Duodenal mucosa (tissue), 2 donors: ENCODE measurements at regions not wholly inside any gene's neighbourhood (a gene's known extent, or its start where the extent isn't known, plus 50 kb on each side); places are given as distances from the start of the nearest gene placed in this dataset.

Experiments used
- H3K27ac ChIP-seq: one replicate; pipeline ENCODE4 v1.7.0; 2013; ENCODE audit warnings: low read depth, low read length
- H3K27me3 ChIP-seq, 2 donors: one replicate each; pipeline ENCODE4 v1.7.0; 2013; ENCODE audit warnings: low read length in 2 of 2, control low read depth in 1 of 2; ENCODE audit not compliant: insufficient read depth in 2 of 2, control insufficient read depth in 1 of 2
- H3K36me3 ChIP-seq, 2 donors: one replicate each; pipeline ENCODE4 v1.7.0; 2013; ENCODE audit warnings: low read length in 2 of 2, control low read depth in 1 of 2; ENCODE audit not compliant: insufficient read depth in 2 of 2, control insufficient read depth in 1 of 2
- H3K4me1 ChIP-seq, 2 donors: one replicate each; pipeline ENCODE4 v1.7.0; 2013; ENCODE audit warnings: low read length in 2 of 2, control low read depth in 1 of 2; ENCODE audit not compliant: insufficient read depth in 2 of 2, control insufficient read depth in 1 of 2
- H3K4me3 ChIP-seq, 2 donors: one replicate each; pipeline ENCODE4 v1.7.0; 2013; ENCODE audit warnings: low read length in 2 of 2, low read depth in 1 of 2
- H3K9ac ChIP-seq, 2 donors: one replicate each; pipeline ENCODE4 v1.7.0; 2013; ENCODE audit warnings: low read length in 2 of 2, low read depth in 1 of 2
- H3K9me3 ChIP-seq, 2 donors: one replicate each; pipeline ENCODE4 v1.7.0; 2013; ENCODE audit warnings: low read length in 2 of 2, control low read depth in 1 of 2; ENCODE audit not compliant: control insufficient read depth in 1 of 2

GRCh38 chrX:40207626-40208025, 109.9 kb upstream of the BCOR start:
- Histone ChIP-seq H3K27me3 (no peaks in the 10 kb centered on the region), H3K9me3 (no peaks in the 10 kb centered on the region), H3K9ac (no peak overlapping the region), H3K36me3 (no peaks in the 10 kb centered on the region), H3K27ac (no peak overlapping the region), H3K4me3 (no peak overlapping the region), H3K4me1 (no peaks in the 10 kb centered on the region)

DNA sequence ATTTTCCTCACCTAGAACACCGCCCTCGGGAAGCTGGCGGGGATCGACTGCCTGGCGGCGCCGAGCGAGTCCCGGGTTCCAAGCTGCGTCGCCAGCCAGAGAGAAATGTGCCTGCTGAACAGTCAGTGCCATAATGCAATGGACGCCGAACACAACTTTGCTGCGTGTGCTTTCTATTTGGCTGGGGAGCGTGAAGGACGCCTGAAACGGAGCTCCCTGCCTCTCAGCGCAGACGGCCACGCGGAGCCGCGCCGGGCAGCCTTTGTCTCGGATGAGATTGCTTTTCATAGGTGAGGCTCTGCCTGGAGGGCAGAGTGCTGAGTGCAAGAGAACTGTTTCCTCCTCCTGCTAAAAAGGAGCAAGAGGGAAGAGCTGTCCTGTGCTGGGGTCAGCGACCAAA, 107.7 kb upstream of the BCOR start:
- Histone ChIP-seq H3K4me1 (no peaks in the 10 kb centered on the region), H3K36me3 (no peaks in the 10 kb centered on the region), H3K9me3 (no peaks in the 10 kb centered on the region), H3K9ac (no peak overlapping the region), H3K27ac (no peak overlapping the region), H3K27me3 (no peaks in the 10 kb centered on the region), H3K4me3 (no peak overlapping the region)

- H3K27ac ChIP-seq: no peak overlapping the region
These were observed 104.7 kb upstream of the BCOR start for GRCh38 chrX:40202456-40202855.

GRCh38 chrX:40201329-40201885, 103.6 kb upstream of the BCOR start:
- Histone ChIP-seq H3K27ac (no peak overlapping the region), H3K9me3 (no peaks in the 10 kb centered on the region), H3K9ac (no peak overlapping the region), H3K36me3 (no peaks in the 10 kb centered on the region), H3K4me3 (no peak overlapping the region), H3K27me3 (no peaks in the 10 kb centered on the region), H3K4me1 (no peaks in the 10 kb centered on the region)

More at GRCh38 chrX:40202456-40202855, 104.7 kb upstream of the BCOR start:
- Histone ChIP-seq H3K4me3 (no peak overlapping the region), H3K4me1 (no peaks in the 10 kb centered on the region), H3K27me3 (no peaks in the 10 kb centered on the region), H3K9ac (no peak overlapping the region), H3K36me3 (no peaks in the 10 kb centered on the region), H3K9me3 (no peaks in the 10 kb centered on the region)

DNA sequence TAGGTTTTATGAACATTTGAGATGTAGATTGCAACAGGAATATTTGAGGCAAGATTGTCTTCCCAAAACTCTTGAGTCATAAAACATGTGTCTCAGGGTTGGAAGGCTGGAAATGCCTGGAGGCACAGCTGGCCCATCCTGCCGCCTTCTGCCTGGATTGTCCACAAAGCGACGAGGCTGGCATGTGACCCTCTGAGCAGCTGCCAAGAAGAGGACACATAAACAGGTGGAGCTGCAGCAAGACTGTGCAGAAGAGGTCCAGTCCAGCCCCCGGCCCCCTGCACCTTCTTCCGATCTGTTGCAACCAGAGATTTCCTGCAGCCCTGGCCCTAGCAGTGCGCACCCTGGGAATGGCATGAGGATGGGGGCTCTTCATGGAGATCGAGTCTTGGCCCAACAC, 101.9 kb upstream of the BCOR start:
- no peaks in the 10 kb centered on the region for H3K4me1 ChIP-seq
- no peak overlapping the region for H3K9ac ChIP-seq
- no peaks in the 10 kb centered on the region for H3K27me3 ChIP-seq
- H3K4me3 ChIP-seq: no peak overlapping the region
- H3K36me3 ChIP-seq: no peaks in the 10 kb centered on the region
- no peak overlapping the region for H3K27ac ChIP-seq
- H3K9me3 ChIP-seq: no peaks in the 10 kb centered on the region

DNA sequence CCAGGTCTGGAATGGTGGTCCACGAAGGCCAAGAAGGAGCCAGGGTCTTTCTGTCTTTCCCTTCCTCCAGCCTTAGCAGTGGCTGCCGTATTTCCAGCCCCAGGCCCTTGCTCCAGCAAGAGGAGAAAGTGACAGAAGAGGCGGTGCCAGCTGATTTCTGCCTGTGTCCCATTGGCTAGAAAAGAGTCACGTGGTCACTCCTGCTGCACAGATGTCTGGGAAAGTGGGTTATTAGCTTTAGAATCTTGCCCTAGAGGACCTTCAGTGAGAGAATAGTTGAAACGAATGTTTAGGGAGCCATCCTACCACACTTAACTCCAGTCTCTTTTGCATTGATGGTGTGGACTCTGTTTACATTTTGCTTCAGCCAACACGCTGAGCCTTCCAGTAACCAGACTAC, 99.3 kb upstream of the BCOR start:
- H3K4me3 ChIP-seq: no peak overlapping the region
- H3K27ac ChIP-seq: no peak overlapping the region
- H3K9ac ChIP-seq: no peak overlapping the region
- H3K9me3 ChIP-seq: no peaks in the 10 kb centered on the region
- no peaks in the 10 kb centered on the region for H3K27me3 ChIP-seq
- H3K4me1 ChIP-seq: no peaks in the 10 kb centered on the region
- no peaks in the 10 kb centered on the region for H3K36me3 ChIP-seq

GRCh38 chrX:40195368-40195767, 97.6 kb upstream of the BCOR start:
- H3K4me3 ChIP-seq: no peak overlapping the region
- H3K27me3 ChIP-seq: no peaks in the 10 kb centered on the region
- no peak overlapping the region for H3K27ac ChIP-seq
- H3K9ac ChIP-seq: no peak overlapping the region
- no peaks in the 10 kb centered on the region for H3K9me3 ChIP-seq
- no peaks in the 10 kb centered on the region for H3K36me3 ChIP-seq
- no peaks in the 10 kb centered on the region for H3K4me1 ChIP-seq

- Histone ChIP-seq H3K27me3 (no peaks in the 10 kb centered on the region), H3K27ac (no peak overlapping the region), H3K9me3 (no peaks in the 10 kb centered on the region), H3K4me3 (no peak overlapping the region), H3K4me1 (no peaks in the 10 kb centered on the region), H3K9ac (no peak overlapping the region), H3K36me3 (no peaks in the 10 kb centered on the region)
These were observed 94.4 kb upstream of the BCOR start for GRCh38 chrX:40192196-40192595.

GRCh38 chrX:40189637-40190036, 91.9 kb upstream of the BCOR start:
- Histone ChIP-seq H3K4me3 (no peak overlapping the region), H3K27me3 (no peaks in the 10 kb centered on the region), H3K27ac (no peak overlapping the region), H3K9me3 (peaks cover 0 to 7% of the 10 kb centered on the region in 2 donors), H3K9ac (no peak overlapping the region), H3K4me1 (no peaks in the 10 kb centered on the region), H3K36me3 (no peaks in the 10 kb centered on the region)

DNA sequence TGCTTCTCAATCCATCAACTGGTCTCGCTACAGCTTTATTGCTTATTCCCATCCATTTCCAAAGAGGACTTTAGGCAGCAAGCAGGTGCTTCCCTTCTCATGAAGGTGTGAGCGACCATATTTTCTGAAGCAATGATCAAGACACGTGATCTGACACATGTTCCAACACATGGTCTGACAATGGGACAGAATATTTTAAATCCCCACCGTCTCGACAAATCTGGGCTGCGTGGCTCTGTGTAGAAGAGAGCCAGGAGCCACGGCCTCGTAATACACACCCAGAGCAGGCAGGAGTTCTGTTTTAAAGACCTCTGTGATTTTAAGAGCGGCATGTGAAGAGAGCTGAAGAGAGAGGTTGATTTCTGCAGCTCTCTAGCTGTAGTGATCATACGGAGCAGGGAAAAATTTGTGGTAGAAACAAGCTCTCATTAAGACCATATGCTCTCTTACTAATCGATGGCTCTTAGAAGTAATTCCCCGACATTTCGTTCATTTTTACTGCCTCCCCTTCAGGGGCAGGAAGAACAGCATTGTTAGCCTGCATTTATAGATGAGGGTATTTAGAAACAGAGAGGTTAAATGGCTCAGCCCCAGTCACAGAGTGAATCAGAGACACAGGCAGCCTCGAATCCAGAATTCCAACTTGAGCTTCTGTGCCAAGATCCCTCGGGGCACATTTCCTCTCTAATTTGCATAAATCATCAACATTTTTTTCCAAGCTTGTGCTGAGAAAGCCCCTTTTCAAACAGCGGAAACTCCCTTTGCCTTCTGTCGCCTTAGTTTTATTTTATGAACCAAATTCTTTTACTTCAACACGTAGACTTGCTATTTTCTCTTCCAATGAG, 91.0 kb upstream of the BCOR start:
- Histone ChIP-seq H3K36me3 (no peaks in the 10 kb centered on the region), H3K27ac (no peak overlapping the region), H3K4me1 (no peaks in the 10 kb centered on the region), H3K9ac (no peak overlapping the region), H3K9me3 (peaks cover 0 to 7% of the 10 kb centered on the region in 2 donors), H3K27me3 (no peaks in the 10 kb centered on the region), H3K4me3 (no peak overlapping the region)
